Spinal cord (tissue), 9 donors: ENCODE measurements at regions not wholly inside any gene's neighbourhood (a gene's known extent, or its start where the extent isn't known, plus 50 kb on each side); places are given as distances from the start of the nearest gene placed in this dataset.

Source experiments
- DNase-seq, 6 donors: peaks; one replicate each; pipeline versions ENCODE4 v3.0.0 to v3.0.0-alpha.2; 2013 to 2015; ENCODE audit warnings: low spot score in 6 of 6, low read depth in 4 of 6
- H3K27ac ChIP-seq: one replicate; pipeline ENCODE4 v1.5.1; 2013; ENCODE audit warnings: low read depth, low read length, control low read depth
- H3K27me3 ChIP-seq: one replicate; pipeline ENCODE4 v1.6.1; 2013; ENCODE audit warnings: low read length; ENCODE audit not compliant: control insufficient read depth, insufficient read depth
- H3K36me3 ChIP-seq: one replicate; pipeline ENCODE4 v1.6.1; 2013; ENCODE audit warnings: low read length; ENCODE audit not compliant: control insufficient read depth, insufficient read depth
- H3K4me1 ChIP-seq: one replicate; pipeline ENCODE4 v1.6.1; 2013; ENCODE audit warnings: low read length; ENCODE audit not compliant: control insufficient read depth, insufficient read depth
- H3K4me3 ChIP-seq: one replicate; pipeline ENCODE4 v1.5.1; 2013; ENCODE audit warnings: low read depth, low read length, control low read depth
- H3K9me3 ChIP-seq: one replicate; pipeline ENCODE4 v1.6.1; 2013; ENCODE audit warnings: low read length; ENCODE audit not compliant: control insufficient read depth, insufficient read depth
- WGBS: methylation state at CpG from one replicate; pipeline ENCODE4 v1.1.5; 2013; ENCODE audit warnings: missing lambda C conversion rate; ENCODE audit not compliant: insufficient coverage; 5-methylcytosine and 5-hydroxymethylcytosine counted together
- donor health status: healthy.

DNA sequence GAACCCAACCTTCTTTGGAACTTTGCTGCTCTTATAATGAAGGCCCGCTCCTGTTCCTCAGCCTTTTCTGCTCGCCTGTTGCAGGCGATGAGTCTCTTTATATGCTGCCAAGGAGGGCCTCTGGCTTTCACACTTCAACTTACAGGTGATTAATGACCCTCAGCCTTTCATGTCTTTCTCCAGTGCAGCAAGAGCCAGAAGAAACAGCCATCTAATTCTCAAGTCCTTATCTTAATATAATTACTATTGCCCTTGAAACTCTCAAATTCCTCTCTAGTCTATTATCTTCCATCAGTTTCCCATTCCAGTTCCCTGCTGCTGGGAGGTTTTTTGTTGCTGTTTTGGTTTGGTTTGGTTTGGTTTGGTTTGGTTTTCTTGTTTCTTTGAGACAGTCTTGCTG lies 121.8 kb upstream of the MED13 start:
- DNase-seq: peak in 1 of 6 donors; percentile 10
- no peaks in the 10 kb centered on the region for H3K36me3 ChIP-seq
- H3K27me3 ChIP-seq: no peaks in the 10 kb centered on the region
- 30% methylated on average over 3 of the region's 3 CpGs for WGBS
- H3K4me1 ChIP-seq: no peaks in the 10 kb centered on the region
- H3K27ac ChIP-seq: no peak overlapping the region
- no peak overlapping the region for H3K4me3 ChIP-seq
- H3K9me3 ChIP-seq: no peaks in the 10 kb centered on the region

DNA sequence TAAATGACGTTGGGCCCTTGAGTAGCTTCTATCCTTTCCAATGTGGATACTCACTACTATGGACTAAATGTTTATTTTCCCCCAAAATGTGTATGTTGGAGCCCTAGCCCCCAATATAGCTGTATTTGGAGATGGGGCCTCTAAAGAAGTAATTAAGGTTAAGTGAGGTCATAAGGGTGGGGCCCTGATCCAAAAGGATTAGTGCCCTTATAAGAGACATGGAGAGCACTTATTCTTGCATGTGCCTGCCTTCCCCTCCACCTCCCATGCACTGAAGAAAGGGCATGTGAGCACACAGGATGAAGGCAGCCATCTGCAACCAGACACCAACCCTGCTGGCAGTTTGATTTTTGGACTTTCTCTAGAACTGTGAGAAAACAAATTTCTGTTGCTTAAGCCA lies 115.7 kb upstream of the MED13 start:
- no peak for DNase-seq
- no CpG with 5 or more reads among the region's 1 CpG for WGBS
- Histone ChIP-seq H3K4me3 (no peak overlapping the region), H3K9me3 (peaks cover 2% of the 10 kb centered on the region), H3K4me1 (no peaks in the 10 kb centered on the region), H3K27me3 (no peaks in the 10 kb centered on the region), H3K36me3 (no peaks in the 10 kb centered on the region), H3K27ac (no peak overlapping the region)

DNA sequence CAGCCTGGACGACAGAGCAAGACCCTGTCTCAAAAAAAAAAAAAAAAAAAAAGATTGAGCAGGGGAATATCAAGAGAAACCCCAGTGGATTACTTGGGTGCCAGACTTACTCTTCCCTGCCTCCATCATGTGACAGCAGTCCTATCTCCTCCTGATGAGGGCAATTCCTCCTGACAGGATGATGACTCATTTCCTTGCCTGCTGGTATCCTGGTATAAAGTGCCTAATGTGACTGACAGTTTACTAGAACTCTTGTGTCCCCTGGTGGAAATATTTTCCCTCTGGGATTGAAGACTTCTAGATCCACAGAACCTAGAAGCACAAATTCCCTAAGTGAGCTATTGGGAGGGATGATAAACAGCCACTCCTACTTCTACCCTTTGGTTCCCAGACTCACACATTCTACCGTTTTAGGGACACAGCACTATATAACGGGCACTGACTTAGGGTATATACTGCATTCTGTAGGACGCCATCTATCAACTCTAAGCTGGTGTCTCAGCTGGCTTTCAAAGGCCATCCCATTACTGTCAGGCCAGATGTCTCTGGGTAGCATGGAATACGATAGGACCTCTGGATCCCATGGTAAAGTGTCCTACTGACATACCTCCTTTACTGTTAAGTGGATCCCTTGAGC lies 114.6 kb upstream of the MED13 start:
- Histone ChIP-seq H3K27ac (no peak overlapping the region), H3K27me3 (no peaks in the 10 kb centered on the region), H3K9me3 (peaks cover 2% of the 10 kb centered on the region), H3K4me1 (no peaks in the 10 kb centered on the region), H3K36me3 (no peaks in the 10 kb centered on the region), H3K4me3 (no peak overlapping the region)
- WGBS: 100% methylated on average over 5 of the region's 5 CpGs
- DNase-seq: no peak

DNA sequence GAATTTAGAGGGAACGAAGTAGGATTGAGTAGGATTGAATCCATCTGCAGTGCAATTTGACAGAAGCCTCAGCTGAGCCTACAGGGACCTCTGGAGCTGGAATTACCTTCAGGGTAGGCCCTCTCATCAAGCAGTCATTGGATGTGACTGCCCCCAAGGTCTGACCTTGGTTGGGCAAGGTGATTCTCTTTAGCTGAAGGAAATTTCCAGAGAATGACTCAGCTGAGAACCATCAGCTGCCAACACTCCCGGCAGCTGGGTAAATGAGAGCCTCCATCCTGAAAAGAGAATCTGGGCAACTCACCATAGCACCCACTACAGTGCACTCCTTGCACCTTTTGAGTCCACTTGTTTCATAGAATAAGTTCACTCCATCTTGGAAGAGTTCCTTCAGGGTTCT lies 113.5 kb upstream of the MED13 start:
- 100% methylated on average over 2 of the region's 2 CpGs for WGBS
- Histone ChIP-seq H3K27me3 (no peaks in the 10 kb centered on the region), H3K4me3 (no peak overlapping the region), H3K27ac (no peak overlapping the region), H3K4me1 (no peaks in the 10 kb centered on the region), H3K36me3 (no peaks in the 10 kb centered on the region), H3K9me3 (peaks cover 2% of the 10 kb centered on the region)
- no peak for DNase-seq

DNA sequence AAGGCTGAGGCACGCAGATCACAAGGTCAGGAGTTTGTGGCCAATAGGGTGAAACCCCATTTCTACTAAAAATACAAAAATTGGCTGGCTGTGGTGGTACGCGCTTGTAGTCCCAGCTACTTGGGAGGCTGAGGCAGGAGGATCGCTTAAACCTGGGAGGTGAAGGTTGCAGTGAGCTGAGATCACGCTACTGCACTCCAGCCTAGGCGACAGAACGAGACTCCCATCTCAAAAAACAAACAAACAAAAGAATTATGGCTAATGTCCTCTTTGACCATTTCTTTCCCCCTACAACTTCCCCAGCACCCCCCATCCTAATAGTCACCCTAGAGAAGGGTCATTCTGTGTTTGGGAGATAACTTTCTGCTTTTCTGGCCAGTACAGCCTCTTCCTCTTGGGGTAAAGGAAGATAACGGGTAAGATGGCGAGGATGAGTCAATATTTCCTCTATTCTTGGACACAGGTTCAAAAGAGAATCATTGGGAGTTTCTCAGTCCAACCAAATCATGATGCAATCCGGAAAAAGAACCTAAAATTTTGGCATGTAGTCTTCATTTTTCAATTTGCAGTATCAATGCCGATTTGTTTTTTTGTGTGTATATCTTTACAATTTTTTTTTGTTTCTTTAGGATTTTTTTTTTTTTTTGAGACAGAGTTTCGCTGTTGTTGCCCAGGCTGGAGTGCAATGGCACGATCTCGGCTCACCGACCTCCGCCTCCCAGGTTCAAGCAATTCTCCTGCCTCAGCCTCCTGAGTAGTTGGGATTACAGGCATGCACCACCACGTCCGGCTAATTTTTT lies 107.6 kb upstream of the MED13 start:
- Histone ChIP-seq H3K4me3 (no peak overlapping the region), H3K4me1 (no peaks in the 10 kb centered on the region), H3K27me3 (no peaks in the 10 kb centered on the region), H3K36me3 (no peaks in the 10 kb centered on the region), H3K27ac (no peak overlapping the region), H3K9me3 (no peaks in the 10 kb centered on the region)
- WGBS: 71% methylated on average over 4 of the region's 18 CpGs
- DNase-seq: no peak

DNA sequence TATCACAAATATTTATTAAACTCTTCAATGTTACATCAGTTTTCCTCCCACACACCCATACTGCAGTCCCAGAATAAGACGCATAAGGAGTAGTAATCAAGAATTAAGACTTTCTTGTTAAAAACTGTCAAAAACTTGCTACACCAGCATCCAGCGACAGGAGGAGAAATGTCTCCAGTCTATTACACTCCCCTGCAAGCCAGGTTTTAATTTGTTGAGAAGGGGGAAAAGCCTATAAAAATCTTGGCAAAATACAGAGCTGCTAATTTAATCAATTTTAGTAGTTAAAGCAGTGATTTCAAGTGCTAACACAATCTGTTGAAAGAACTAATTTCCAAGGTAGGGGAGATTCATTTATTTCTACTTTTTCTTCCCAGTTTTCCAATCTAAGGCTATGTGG lies 102.0 kb upstream of the MED13 start:
- Histone ChIP-seq H3K4me1 (no peaks in the 10 kb centered on the region), H3K4me3 (no peak overlapping the region), H3K36me3 (no peaks in the 10 kb centered on the region), H3K9me3 (no peaks in the 10 kb centered on the region), H3K27me3 (no peaks in the 10 kb centered on the region), H3K27ac (no peak overlapping the region)
- no CpG with 5 or more reads among the region's 2 CpGs for WGBS
- DNase-seq: peak in 2 of 6 donors; percentile 21 to 70

DNA sequence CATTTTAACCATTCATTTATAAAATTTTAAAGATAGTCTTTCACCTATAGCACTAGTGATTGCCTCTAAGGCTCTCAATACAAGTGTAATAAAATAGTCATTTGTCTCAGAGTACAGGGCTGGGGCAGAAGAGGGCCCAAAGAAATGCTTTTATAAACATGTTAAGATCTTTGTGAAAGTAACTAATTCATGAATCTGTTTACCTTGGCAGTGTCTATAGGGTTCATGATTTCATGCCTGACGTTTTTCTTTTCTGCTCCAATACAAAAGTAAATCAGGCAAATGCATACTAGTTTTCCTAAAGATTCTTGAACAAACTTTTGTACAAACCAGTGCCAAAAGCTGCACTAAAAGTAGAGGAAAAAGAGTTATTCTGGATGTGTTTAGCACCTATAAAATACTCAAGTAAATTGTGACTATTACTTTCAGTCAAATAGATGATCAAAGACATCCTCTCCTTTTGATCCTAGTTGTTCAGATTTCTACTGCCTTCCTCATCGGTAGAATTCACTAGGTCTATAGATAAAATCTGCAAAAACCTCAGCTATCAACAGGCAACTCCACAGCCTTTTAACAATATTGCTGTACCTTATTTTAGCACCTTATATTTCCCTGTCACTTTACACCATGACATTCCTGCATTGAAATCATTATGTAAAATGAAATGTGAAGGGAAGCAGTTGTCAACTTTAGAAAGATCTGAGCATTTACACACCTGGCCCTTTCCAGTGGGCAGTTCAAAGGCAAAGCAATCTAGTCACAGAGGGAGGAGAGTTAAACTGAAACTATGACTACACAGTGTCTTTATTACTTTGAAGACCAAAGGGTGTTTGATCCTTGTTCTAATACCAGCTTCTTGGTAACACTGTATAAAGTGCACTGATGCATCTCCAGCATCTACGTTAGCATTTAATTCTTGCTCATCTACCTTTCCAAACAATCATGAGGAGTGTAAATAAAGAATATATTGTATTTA lies 100.0 kb upstream of the MED13 start:
- Histone ChIP-seq H3K4me3 (no peak overlapping the region), H3K27ac (no peak overlapping the region), H3K4me1 (no peaks in the 10 kb centered on the region), H3K36me3 (no peaks in the 10 kb centered on the region), H3K27me3 (no peaks in the 10 kb centered on the region), H3K9me3 (no peaks in the 10 kb centered on the region)
- DNase-seq: no peak
- WGBS: 63% methylated on average over 1 of the region's 3 CpGs

DNA sequence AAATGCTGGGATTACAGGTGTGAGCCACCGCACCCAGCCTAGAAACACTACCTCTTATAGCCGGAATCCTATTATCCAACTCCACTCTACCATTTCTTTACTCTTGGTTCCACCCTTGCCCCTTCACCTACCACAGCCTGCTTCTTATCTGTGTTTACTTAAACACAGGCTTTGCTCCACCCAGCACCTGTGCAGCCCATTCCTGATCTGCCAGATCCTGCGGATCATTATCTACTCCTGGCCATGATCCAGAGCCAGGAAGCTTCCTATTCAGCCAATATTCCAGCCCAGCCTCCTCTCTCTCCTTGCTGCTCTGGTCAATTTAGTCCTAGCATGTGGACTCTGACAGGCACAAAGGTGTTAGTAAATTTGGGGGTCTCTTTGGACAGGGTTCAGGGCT lies 98.8 kb upstream of the MED13 start:
- no peak for DNase-seq
- no peak overlapping the region for H3K4me3 ChIP-seq
- H3K27ac ChIP-seq: no peak overlapping the region
- 94% methylated on average over 3 of the region's 3 CpGs for WGBS
- no peaks in the 10 kb centered on the region for H3K36me3 ChIP-seq
- H3K4me1 ChIP-seq: no peaks in the 10 kb centered on the region
- no peaks in the 10 kb centered on the region for H3K9me3 ChIP-seq
- no peaks in the 10 kb centered on the region for H3K27me3 ChIP-seq

DNA sequence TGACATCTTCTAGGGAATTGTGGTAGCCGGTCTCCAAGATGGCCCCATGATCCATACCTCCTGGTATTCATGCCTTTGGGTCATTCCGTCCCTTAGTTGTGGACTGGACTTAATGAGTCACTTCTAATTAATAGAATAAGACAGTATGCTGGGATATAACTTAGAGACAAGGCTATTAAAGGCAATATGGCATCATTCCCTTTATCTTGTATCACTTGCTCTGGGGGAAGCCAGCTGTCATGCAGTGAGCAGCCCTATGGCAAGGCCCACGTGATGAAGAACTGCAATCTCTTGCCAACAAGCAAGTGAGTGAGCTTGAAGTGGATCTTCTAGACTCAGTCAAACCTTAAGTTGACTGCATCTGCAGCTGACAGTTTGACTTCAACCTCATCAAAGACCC lies 97.8 kb upstream of the MED13 start:
- WGBS: 75% methylated on average over 1 of the region's 3 CpGs
- Histone ChIP-seq H3K4me1 (no peaks in the 10 kb centered on the region), H3K4me3 (no peak overlapping the region), H3K36me3 (no peaks in the 10 kb centered on the region), H3K9me3 (no peaks in the 10 kb centered on the region), H3K27ac (no peak overlapping the region), H3K27me3 (no peaks in the 10 kb centered on the region)
- no peak for DNase-seq
